Motor neuron (in vitro differentiated cells): ENCODE measurements at regions not wholly inside any gene's neighbourhood (a gene's known extent, or its start where the extent isn't known, plus 50 kb on each side); places are given as distances from the start of the nearest gene placed in this dataset.
"Not testable (repeated sequence)": the region's sequence is repeated elsewhere in the genome, so short reads cannot be mapped to it uniquely, and the experiment has no call there.

Experiments used
- ATAC-seq, 8 experiments: fragments of 200-7000 bp; cut with Tn5 transposase; replicated peaks in 6 of 8; 2 replicates each; pipeline ENCODE4 v1.8.0; 2021; ENCODE audit warnings: mild to moderate bottlenecking in 8 of 8, moderate library complexity in 8 of 8
- H3K27ac ChIP-seq, 2 donors: fragments of 250-450 bp; sonication (Bioruptor Pico); 2 replicates each; pipeline ENCODE4 v1.9.0; 2021; ENCODE audit warnings: antibody characterized with exemption in 2 of 2, mild to moderate bottlenecking in 2 of 2, moderate library complexity in 1 of 2
- H3K4me1 ChIP-seq, 2 donors: fragments of 250-450 bp; sonication (Bioruptor Pico); replicated peaks in 1 of 2; 2 replicates each; pipeline ENCODE4 v1.6.1; 2021; ENCODE audit warnings: antibody characterized with exemption in 2 of 2, mild to moderate bottlenecking in 2 of 2, moderate library complexity in 1 of 2
- H3K4me3 ChIP-seq, 5 donors: fragments of 250-450 bp; sonication (Bioruptor Pico); 2 replicates each; pipeline ENCODE4 v1.9.0; 2021; ENCODE audit warnings: antibody characterized with exemption in 5 of 5, mild to moderate bottlenecking in 5 of 5, moderate library complexity in 4 of 5
- WGBS, 10 experiments: fragments of 450-650 bp; shearing (Covaris generic); methylation state at CpG; one replicate each; pipeline ENCODE4 v1.0.0; 2022; 5-methylcytosine and 5-hydroxymethylcytosine counted together
- in situ Hi-C, 9 experiments: fragments of 400-800 bp; cut with MboI; loops; one replicate each; pipeline ENCODE4 v1.15.0; 2021; ENCODE audit warnings: low sequenced_read_pairs in 9 of 9, low pct_unique_long_range_greater_than_20kb in 2 of 9; ENCODE audit not compliant: unreplicated experiment in 9 of 9

GRCh38 chr10:2501366-2501940, 565.9 kb upstream of the PFKP start:
- 26 to 95% (median 87%) methylated on average over 6 to 30 of the region's 58 CpGs; no CpG with 5 or more reads in 2 of the 10 experiments for WGBS, 10 experiments
- ATAC-seq, in situ Hi-C loops, H3K4me3 ChIP-seq, H3K27ac ChIP-seq: not testable (repeated sequence)
- peaks cover 0 to 32% of the 10 kb centered on the region in 2 donors for H3K4me1 ChIP-seq

- ATAC-seq = peak in 5 of 8 experiments; percentile 91 to 99 (median 95)
- no peak overlapping the region for H3K4me3 ChIP-seq
- H3K27ac ChIP-seq = no peak overlapping the region
- peaks cover 0 to 18% of the 10 kb centered on the region in 2 donors for H3K4me1 ChIP-seq
- 0 to 100% (median 60%) methylated on average over 1 to 6 of the region's 6 CpGs; no CpG with 5 or more reads in 1 of the 10 experiments for WGBS, 10 experiments
- in situ Hi-C loops = no loop called here
Measured at GRCh38 chr10:2494399-2494798, 572.9 kb upstream of the PFKP start.

DNA sequence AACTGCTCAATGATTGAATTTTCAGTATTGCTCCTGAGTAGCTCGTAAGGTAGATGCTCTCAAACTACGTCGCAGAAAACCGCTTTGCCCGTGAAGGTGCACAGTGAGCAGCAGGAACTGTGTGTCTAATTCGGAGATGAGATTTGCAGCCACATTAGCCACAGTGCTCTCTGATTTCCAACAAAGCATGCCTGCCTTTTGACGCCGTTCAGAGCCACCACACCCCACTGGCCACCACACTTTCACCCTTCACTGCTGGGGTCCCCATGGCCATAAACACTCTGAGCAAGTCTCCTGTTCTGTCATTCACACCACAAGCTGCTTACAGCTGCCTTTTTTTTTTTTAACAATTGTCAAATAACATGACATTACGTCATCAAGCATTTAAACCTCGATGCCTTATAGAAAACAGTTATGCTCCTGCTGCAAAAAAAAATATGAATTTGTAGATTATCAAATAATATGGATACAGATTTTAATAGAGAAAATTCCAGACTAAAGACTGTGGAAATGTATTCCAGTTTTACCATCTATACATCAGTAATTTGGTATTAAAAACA, 578.8 kb upstream of the PFKP start:
- Histone ChIP-seq H3K4me1 (peaks cover 0 to 2% of the 10 kb centered on the region in 2 donors), H3K27ac (no peak overlapping the region), H3K4me3 (no peak overlapping the region)
- ATAC-seq = no peak
- in situ Hi-C loops = no loop called here
- 7 to 96% (median 83%) methylated on average over 5 to 9 of the region's 10 CpGs; no CpG with 5 or more reads in 1 of the 10 experiments for WGBS, 10 experiments

- WGBS, 10 experiments = 0 to 90% (median 52%) methylated on average over 2 to 5 of the region's 5 CpGs; no CpG with 5 or more reads in 2 of the 10 experiments
- Histone ChIP-seq H3K4me3 (no peak overlapping the region), H3K4me1 (peaks cover 0 to 2% of the 10 kb centered on the region in 2 donors), H3K27ac (no peak overlapping the region)
- ATAC-seq = no peak
- in situ Hi-C loops = no loop called here
Measured at GRCh38 chr10:2487921-2488320, 579.4 kb upstream of the PFKP start.

DNA sequence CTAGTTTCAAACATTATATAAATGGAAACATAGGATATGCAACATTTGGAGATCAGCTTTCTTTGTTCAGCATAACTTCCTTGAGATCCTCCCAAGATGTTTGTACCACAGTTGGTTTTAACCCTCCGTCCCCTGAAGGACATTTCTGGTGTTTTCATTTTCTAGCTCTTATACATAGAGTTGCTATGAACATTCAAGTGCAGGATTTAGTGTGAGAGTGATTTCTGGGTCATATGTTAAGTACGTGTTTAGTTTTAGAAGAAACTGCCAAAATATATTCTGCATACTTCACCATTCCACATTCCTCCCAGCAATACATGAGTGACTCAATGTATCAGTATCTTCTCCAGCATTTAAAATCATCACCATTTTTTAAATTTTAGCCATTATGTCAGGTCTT, 588.7 kb upstream of the PFKP start:
- WGBS, 10 experiments = 0 to 100% (median 61%) methylated on average over 1 to 2 of the region's 2 CpGs
- H3K4me1 ChIP-seq = peaks cover 15% of the 10 kb centered on the region in 2 donors
- in situ Hi-C loops = no loop called here
- no peak overlapping the region for H3K4me3 ChIP-seq
- H3K27ac ChIP-seq = no peak overlapping the region
- ATAC-seq = no peak

GRCh38 chr10:2476812-2477553, 590.4 kb upstream of the PFKP start:
- Histone ChIP-seq H3K27ac (peak overlapping the region in 1 of 2 donors; percentile 28), H3K4me1 (peaks cover 15% of the 10 kb centered on the region in 2 donors), H3K4me3 (no peak overlapping the region)
- WGBS, 10 experiments = 8 to 67% (median 45%) methylated on average over 3 to 7 of the region's 9 CpGs; no CpG with 5 or more reads in 3 of the 10 experiments
- in situ Hi-C loops = no loop called here
- ATAC-seq = peak in 5 of 8 experiments; percentile 17 to 69 (median 57)

GRCh38 chr10:2476218-2476811, 591.0 kb upstream of the PFKP start:
- H3K4me1 ChIP-seq = peaks cover 15% of the 10 kb centered on the region in 2 donors
- no peak overlapping the region for H3K4me3 ChIP-seq
- in situ Hi-C loops = no loop called here
- H3K27ac ChIP-seq = no peak overlapping the region
- ATAC-seq = peak in 1 of 8 experiments; percentile 71
- 0 to 100% (median 81%) methylated on average over 2 to 15 of the region's 15 CpGs for WGBS, 10 experiments

GRCh38 chr10:2475711-2476217, 591.6 kb upstream of the PFKP start:
- Histone ChIP-seq H3K27ac (no peak overlapping the region), H3K4me1 (peaks cover 15% of the 10 kb centered on the region in 2 donors), H3K4me3 (no peak overlapping the region)
- in situ Hi-C loops = no loop called here
- no peak for ATAC-seq
- 0 to 60% (median 48%) methylated on average over 1 to 6 of the region's 6 CpGs; no CpG with 5 or more reads in 1 of the 10 experiments for WGBS, 10 experiments

DNA sequence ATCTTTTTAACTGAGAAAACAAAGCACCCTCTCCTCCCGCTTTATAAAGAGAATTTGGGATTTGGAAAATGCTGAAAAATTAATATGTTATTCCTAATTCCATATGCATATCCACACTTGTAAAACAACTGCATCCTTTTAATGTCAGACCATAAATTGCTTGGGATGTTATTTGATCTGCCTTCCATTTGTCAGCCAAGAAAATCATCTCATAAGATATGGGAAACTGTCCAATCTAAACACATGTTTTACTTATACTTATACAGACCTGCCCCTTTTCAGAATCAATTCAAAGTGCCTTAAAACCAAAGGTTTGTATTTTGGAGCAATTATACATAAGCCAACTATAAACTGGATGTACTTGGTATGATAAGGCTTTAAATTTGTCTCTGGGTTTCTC, 595.5 kb upstream of the PFKP start:
- no peak for ATAC-seq
- Histone ChIP-seq H3K4me3 (no peak overlapping the region), H3K27ac (no peak overlapping the region), H3K4me1 (peaks cover 7 to 11% of the 10 kb centered on the region in 2 donors)
- in situ Hi-C loops = no loop called here
- 0 to 100% (median 93%) methylated on average over 1 of the region's 1 CpG; no CpG with 5 or more reads in 2 of the 10 experiments for WGBS, 10 experiments

- WGBS, 10 experiments = 0 to 100% (median 71%) methylated on average over 1 to 2 of the region's 2 CpGs; no CpG with 5 or more reads in 1 of the 10 experiments
- no peaks in the 10 kb centered on the region for H3K4me1 ChIP-seq
- no peak overlapping the region for H3K4me3 ChIP-seq
- no peak overlapping the region for H3K27ac ChIP-seq
- ATAC-seq = no peak
- in situ Hi-C loops = no loop called here
Measured at GRCh38 chr10:2469802-2470201, 597.5 kb upstream of the PFKP start.

GRCh38 chr10:2464483-2464882, 602.9 kb upstream of the PFKP start:
- in situ Hi-C loops = no loop called here
- H3K4me3 ChIP-seq = no peak overlapping the region
- peaks cover 0 to 2% of the 10 kb centered on the region in 2 donors for H3K4me1 ChIP-seq
- ATAC-seq = no peak
- H3K27ac ChIP-seq = no peak overlapping the region

GRCh38 chr10:2463316-2463715, 604.0 kb upstream of the PFKP start:
- in situ Hi-C loops = no loop called here
- ATAC-seq = peak in 5 of 8 experiments; percentile 19 to 70 (median 47)
- Histone ChIP-seq H3K4me1 (peaks cover 0 to 2% of the 10 kb centered on the region in 2 donors), H3K27ac (no peak overlapping the region), H3K4me3 (no peak overlapping the region)
- 0 to 57% (median 33%) methylated on average over 1 of the region's 1 CpG; no CpG with 5 or more reads in 1 of the 10 experiments for WGBS, 10 experiments

DNA sequence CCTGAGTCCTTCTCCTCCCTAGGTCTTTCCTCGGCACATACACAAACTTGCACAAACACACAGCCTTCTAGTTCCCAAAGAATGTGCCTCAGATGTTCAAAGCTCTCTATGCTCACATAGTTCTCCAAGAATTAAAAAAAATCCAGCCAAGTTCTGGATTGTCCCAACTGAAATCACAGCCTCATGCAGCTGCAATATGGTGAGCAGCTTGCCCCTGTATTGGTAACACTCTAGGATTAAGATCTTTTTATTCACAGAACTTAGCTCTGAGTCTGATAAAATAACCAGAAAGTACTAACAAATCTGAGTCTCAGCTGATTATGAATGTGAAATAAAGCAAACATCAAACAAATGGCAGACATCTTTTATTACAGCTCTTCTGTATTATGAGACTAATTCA, 604.8 kb upstream of the PFKP start:
- in situ Hi-C loops = no loop called here
- WGBS, 10 experiments = 0 to 100% (median 75%) methylated on average over 1 of the region's 1 CpG; no CpG with 5 or more reads in 4 of the 10 experiments
- no peak for ATAC-seq
- Histone ChIP-seq H3K27ac (no peak overlapping the region), H3K4me3 (no peak overlapping the region), H3K4me1 (peaks cover 0 to 2% of the 10 kb centered on the region in 2 donors)
